Smooth muscle cell (in vitro differentiated cells): ENCODE measurements at regions not wholly inside any gene's neighbourhood (a gene's known extent, or its start where the extent isn't known, plus 50 kb on each side); places are given as distances from the start of the nearest gene placed in this dataset.

Experiments used
- DNase-seq: peaks from one replicate; lab custom pipeline; 2025; ENCODE audit not compliant: unreplicated experiment; lab: John Stamatoyannopoulos, UW
- H2AFZ ChIP-seq: fragments of 200-600 bp; sonication (generic); 2 replicates; pipeline ENCODE4 v1.6.0; 2016; ENCODE audit warnings: antibody characterized with exemption, low read depth, mild to moderate bottlenecking
- H3F3A ChIP-seq: fragments of 200-600 bp; sonication (generic); 2 replicates; pipeline ENCODE4 v1.6.0; 2017; ENCODE audit warnings: antibody characterized with exemption, low read depth
- H3K27ac ChIP-seq: fragments of 200-600 bp; sonication (generic); 2 replicates; pipeline ENCODE4 v1.5.1; 2016; ENCODE audit warnings: low read depth, mild to moderate bottlenecking
- H3K27me3 ChIP-seq: fragments of 200-600 bp; sonication (generic); 2 replicates; pipeline ENCODE4 v1.6.1; 2016; ENCODE audit warnings: low read depth, mild to moderate bottlenecking
- H3K36me3 ChIP-seq: fragments of 200-600 bp; sonication (generic); 2 replicates; pipeline ENCODE4 v1.5.1; 2016; ENCODE audit warnings: low read depth
- H3K4me1 ChIP-seq: fragments of 200-600 bp; sonication (generic); 2 replicates; pipeline ENCODE4 v1.5.1; 2016; ENCODE audit warnings: low read depth
- H3K4me2 ChIP-seq: fragments of 200-600 bp; sonication (generic); 2 replicates; pipeline ENCODE4 v1.6.0; 2016; ENCODE audit warnings: mild to moderate bottlenecking
- H3K4me3 ChIP-seq: fragments of 200-600 bp; sonication (generic); 2 replicates; pipeline ENCODE4 v1.5.1; 2016; ENCODE audit warnings: mild to moderate bottlenecking
- H3K79me2 ChIP-seq: fragments of 200-600 bp; sonication (generic); 2 replicates; pipeline ENCODE4 v1.6.0; 2016; ENCODE audit warnings: low read depth, mild to moderate bottlenecking
- H3K9ac ChIP-seq: fragments of 200-600 bp; sonication (generic); 2 replicates; pipeline ENCODE4 v1.6.0; 2016; ENCODE audit warnings: low read depth
- H3K9me3 ChIP-seq: fragments of 200-600 bp; sonication (generic); replicated peaks from 2 replicates; pipeline ENCODE4 v1.5.1; 2016; ENCODE audit warnings: low read depth
- H4K20me1 ChIP-seq: fragments of 200-600 bp; sonication (generic); 2 replicates; pipeline ENCODE4 v1.6.0; 2016; ENCODE audit warnings: low read depth
- CTCF ChIP-seq: fragments of 200-600 bp; sonication (generic); IDR thresholded peaks from 2 replicates; pipeline ENCODE4 v1.5.1; 2017; ENCODE audit warnings: borderline replicate concordance, mild to moderate bottlenecking, antibody characterized with exemption; ENCODE audit not compliant: insufficient read depth, poor library complexity, severe bottlenecking
- WGBS: methylation state at CpG from one replicate; pipeline ENCODE4 v1.1.7; 2016; ENCODE audit warnings: low lambda C conversion rate; 5-methylcytosine and 5-hydroxymethylcytosine counted together

DNA sequence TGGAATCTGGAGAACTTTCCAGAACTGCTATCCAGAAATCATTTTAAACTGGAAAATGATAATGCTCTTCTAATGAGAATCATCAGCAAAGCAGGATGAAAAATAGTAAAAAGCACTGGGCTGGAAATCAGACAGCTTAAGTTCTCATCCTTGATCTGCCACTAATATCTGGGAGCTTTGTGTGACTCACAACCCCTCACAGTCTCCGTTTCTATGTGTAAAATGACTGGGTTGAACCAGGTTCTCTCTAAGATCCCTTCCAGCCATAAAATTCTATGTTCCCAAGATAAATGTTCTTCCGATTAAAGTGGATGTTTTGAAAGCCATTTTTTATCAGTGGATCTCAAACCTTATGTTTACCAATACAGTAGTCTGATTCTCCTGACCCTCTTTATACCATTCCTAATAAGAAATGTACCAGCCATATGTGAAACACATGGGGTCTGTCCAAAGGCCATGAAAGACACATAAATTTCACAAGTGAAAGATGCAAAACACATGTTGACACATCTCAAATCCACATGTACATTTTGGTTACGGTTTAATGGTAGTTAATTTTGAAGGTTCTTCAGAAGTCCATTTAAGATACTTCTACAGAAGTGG lies 188.8 kb downstream of the EN1 start:
- Histone ChIP-seq H3K4me1 (no peaks in the 10 kb centered on the region), H3K9ac (no peak overlapping the region), H4K20me1 (no peaks in the 10 kb centered on the region), H3K4me2 (no peak overlapping the region), H3K79me2 (no peaks in the 10 kb centered on the region), H3K9me3 (no peaks in the 10 kb centered on the region), H3K27me3 (no peaks in the 10 kb centered on the region), H3K27ac (no peak overlapping the region), H3F3A (no peaks in the 10 kb centered on the region), H2AFZ (no peak overlapping the region), H3K36me3 (no peaks in the 10 kb centered on the region), H3K4me3 (no peak overlapping the region)
- no peak for DNase-seq
- no peak for TF ChIP-seq CTCF
- 44% methylated on average over 3 of the region's 3 CpGs for WGBS

GRCh38 chr2:118657466-118657865 lies 190.0 kb downstream of the EN1 start:
- H3K4me1 ChIP-seq, result no peaks in the 10 kb centered on the region
- H3K4me2 ChIP-seq, result no peak overlapping the region
- H3K9me3 ChIP-seq, result no peaks in the 10 kb centered on the region
- H3K36me3 ChIP-seq, result no peaks in the 10 kb centered on the region
- H3F3A ChIP-seq, result no peaks in the 10 kb centered on the region
- no peak for DNase-seq
- no peaks in the 10 kb centered on the region for H4K20me1 ChIP-seq
- H3K27ac ChIP-seq, result no peak overlapping the region
- no peaks in the 10 kb centered on the region for H3K79me2 ChIP-seq
- no peak overlapping the region for H3K4me3 ChIP-seq
- H3K27me3 ChIP-seq, result no peaks in the 10 kb centered on the region
- no peak for TF ChIP-seq CTCF
- no peak overlapping the region for H2AFZ ChIP-seq
- no peak overlapping the region for H3K9ac ChIP-seq
- WGBS, result 92% methylated on average over 2 of the region's 2 CpGs

GRCh38 chr2:118654945-118655344 lies 192.5 kb downstream of the EN1 start:
- Histone ChIP-seq H3F3A (no peaks in the 10 kb centered on the region), H3K9me3 (no peaks in the 10 kb centered on the region), H2AFZ (no peak overlapping the region), H3K4me3 (no peak overlapping the region), H3K27ac (no peak overlapping the region), H3K4me2 (no peak overlapping the region), H3K36me3 (no peaks in the 10 kb centered on the region), H3K27me3 (no peaks in the 10 kb centered on the region), H3K4me1 (no peaks in the 10 kb centered on the region), H3K9ac (no peak overlapping the region), H3K79me2 (no peaks in the 10 kb centered on the region), H4K20me1 (no peaks in the 10 kb centered on the region)
- no peak for DNase-seq
- no peak for TF ChIP-seq CTCF
- 94% methylated on average over 1 of the region's 1 CpG for WGBS

- Histone ChIP-seq H3K4me1 (no peaks in the 10 kb centered on the region), H3K79me2 (no peaks in the 10 kb centered on the region), H3F3A (no peaks in the 10 kb centered on the region), H3K4me2 (no peak overlapping the region), H3K27me3 (no peaks in the 10 kb centered on the region), H3K36me3 (no peaks in the 10 kb centered on the region), H2AFZ (no peak overlapping the region), H3K9me3 (no peaks in the 10 kb centered on the region), H4K20me1 (no peaks in the 10 kb centered on the region), H3K9ac (no peak overlapping the region), H3K4me3 (no peak overlapping the region), H3K27ac (no peak overlapping the region)
- no peak for DNase-seq
- no peak for TF ChIP-seq CTCF
Observed at GRCh38 chr2:118650327-118650726, 197.1 kb downstream of the EN1 start.
